PC-9 (cell line): ENCODE measurements at regions not wholly inside any gene's neighbourhood (a gene's known extent, or its start where the extent isn't known, plus 50 kb on each side); places are given as distances from the start of the nearest gene placed in this dataset.

Experiments used
- EZH2 ChIP-seq: fragments of 200-600 bp; sonication (generic); IDR thresholded peaks from 2 replicates; pipeline ENCODE4 v1.8.0; 2017; ENCODE audit warnings: antibody characterized with exemption, low read depth
- TF ChIP-seq, protein P1 (sequence below): fragments of 200-600 bp; sonication (generic); conservative IDR thresholded peaks from 2 replicates; pipeline ENCODE4 v1.6.1; 2017; ENCODE audit warnings: mixed run types, antibody characterized with exemption, mild to moderate bottlenecking, moderate library complexity

DNA sequence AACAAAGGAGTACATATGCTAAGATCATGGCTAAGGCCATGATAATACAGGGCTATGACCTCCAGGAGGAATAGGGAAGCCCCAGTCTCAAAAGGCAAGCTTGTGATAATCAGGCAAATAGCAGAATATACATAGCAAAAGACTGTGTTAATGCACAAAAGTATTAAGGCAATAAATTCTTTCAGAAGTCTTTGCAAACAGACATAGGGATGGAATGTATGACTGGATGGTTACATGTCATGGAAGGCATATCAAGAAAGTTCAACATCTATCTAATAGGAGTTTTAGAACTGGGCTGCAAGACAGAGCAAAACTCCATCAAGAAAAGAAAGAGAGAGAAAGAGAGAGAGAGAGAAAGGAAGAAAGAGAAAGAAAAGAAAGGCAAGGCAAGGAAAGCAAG lies 264.5 kb upstream of the CDH6 start:
- no peak for TF ChIP-seq EZH2
- TF ChIP-seq, protein P1, sequence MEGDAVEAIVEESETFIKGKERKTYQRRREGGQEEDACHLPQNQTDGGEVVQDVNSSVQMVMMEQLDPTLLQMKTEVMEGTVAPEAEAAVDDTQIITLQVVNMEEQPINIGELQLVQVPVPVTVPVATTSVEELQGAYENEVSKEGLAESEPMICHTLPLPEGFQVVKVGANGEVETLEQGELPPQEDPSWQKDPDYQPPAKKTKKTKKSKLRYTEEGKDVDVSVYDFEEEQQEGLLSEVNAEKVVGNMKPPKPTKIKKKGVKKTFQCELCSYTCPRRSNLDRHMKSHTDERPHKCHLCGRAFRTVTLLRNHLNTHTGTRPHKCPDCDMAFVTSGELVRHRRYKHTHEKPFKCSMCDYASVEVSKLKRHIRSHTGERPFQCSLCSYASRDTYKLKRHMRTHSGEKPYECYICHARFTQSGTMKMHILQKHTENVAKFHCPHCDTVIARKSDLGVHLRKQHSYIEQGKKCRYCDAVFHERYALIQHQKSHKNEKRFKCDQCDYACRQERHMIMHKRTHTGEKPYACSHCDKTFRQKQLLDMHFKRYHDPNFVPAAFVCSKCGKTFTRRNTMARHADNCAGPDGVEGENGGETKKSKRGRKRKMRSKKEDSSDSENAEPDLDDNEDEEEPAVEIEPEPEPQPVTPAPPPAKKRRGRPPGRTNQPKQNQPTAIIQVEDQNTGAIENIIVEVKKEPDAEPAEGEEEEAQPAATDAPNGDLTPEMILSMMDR = no peak
